SK-N-SH (cell line): ENCODE measurements at regions not wholly inside any gene's neighbourhood (a gene's known extent, or its start where the extent isn't known, plus 50 kb on each side); places are given as distances from the start of the nearest gene placed in this dataset.

Experiments used
- CTCF ChIA-PET: fragments of 300-600, 350-600 bp; formaldehyde crosslinking; extraction: SDS; loops from one replicate; lab custom pipeline; 2021; lab: Yijun Ruan, JAX
- POLR2A ChIA-PET: fragments of 350-600 bp; sonication (Branson Sonifier 250); formaldehyde crosslinking; extraction: SDS; loops from one replicate; lab custom pipeline; 2020; ENCODE audit warnings: antibody characterized with exemption, inconsistent platforms; lab: Yijun Ruan, JAX
- DNase-seq: peaks from one replicate; pipeline ENCODE4 v3.0.0; 2012
- H2AFZ ChIP-seq: fragments of 200-600 bp; sonication (generic); 2 replicates; pipeline ENCODE4 v1.8.1; 2016; ENCODE audit warnings: antibody characterized with exemption, mild to moderate bottlenecking, low read depth
- H3F3A ChIP-seq: fragments of 200-600 bp; sonication (generic); replicated peaks from 2 replicates; pipeline ENCODE3; 2016; ENCODE audit warnings: antibody characterized with exemption, mild to moderate bottlenecking; ENCODE audit not compliant: insufficient read depth
- H3K27ac ChIP-seq, 2 experiments: fragments of 200-500 bp in 1 of 2; fragments of 200-600 bp in 1 of 2; sonication (Bioruptor generic) in 1 of 2; sonication (generic), shearing (Covaris generic) in 1 of 2; 2 replicates each; pipeline versions ENCODE4 v1.5.1 to v1.6.1; 2014 to 2016; ENCODE audit warnings: low read depth in 2 of 2, inconsistent platforms in 1 of 2, low read length in 1 of 2, mild to moderate bottlenecking in 1 of 2, mixed read lengths in 1 of 2
- H3K27me3 ChIP-seq: fragments of 200-600 bp; sonication (generic), shearing (Covaris generic); 2 replicates; pipeline ENCODE4 v1.6.1; 2016; ENCODE audit warnings: mixed run types; ENCODE audit not compliant: insufficient read depth
- H3K36me3 ChIP-seq, 2 experiments: fragments of 200-500 bp in 1 of 2; fragments of 200-600 bp in 1 of 2; sonication (Bioruptor generic) in 1 of 2; sonication (generic) in 1 of 2; replicated peaks in 1 of 2; 2 replicates each; pipeline versions ENCODE3 to v1.5.1; 2014 to 2016; ENCODE audit warnings: low read length in 1 of 2, mild to moderate bottlenecking in 1 of 2; ENCODE audit not compliant: insufficient read depth in 2 of 2, control insufficient read depth in 1 of 2
- H3K4me1 ChIP-seq, 2 experiments: fragments of 200-500 bp in 1 of 2; fragments of 200-600 bp in 1 of 2; sonication (Bioruptor generic) in 1 of 2; sonication (generic), shearing (Covaris generic) in 1 of 2; 2 replicates each; pipeline versions ENCODE4 v1.5.1 to v1.6.1; 2014 to 2016; ENCODE audit warnings: low read depth in 1 of 2, low read length in 1 of 2, mixed run types in 1 of 2; ENCODE audit not compliant: insufficient read depth in 2 of 2, control insufficient read depth in 1 of 2
- H3K4me2 ChIP-seq: fragments of 200-600 bp; sonication (generic), shearing (Covaris generic); 2 replicates; pipeline ENCODE4 v1.6.1; 2017; ENCODE audit warnings: mixed run types
- H3K4me3 ChIP-seq, 2 experiments: fragments of 200-500 bp in 1 of 2; fragments of 200-600 bp in 1 of 2; sonication (Bioruptor generic) in 1 of 2; sonication (generic), shearing (Covaris generic) in 1 of 2; 2 replicates each; pipeline versions ENCODE4 v1.5.1 to v1.8.1; 2014 to 2016; ENCODE audit warnings: low read depth in 2 of 2, inconsistent platforms in 1 of 2, low read length in 1 of 2, mild to moderate bottlenecking in 1 of 2, mixed read lengths in 1 of 2, moderate library complexity in 1 of 2
- H3K79me2 ChIP-seq: fragments of 200-600 bp; sonication (generic); 2 replicates; pipeline ENCODE4 v1.8.1; 2017; ENCODE audit warnings: mild to moderate bottlenecking; ENCODE audit not compliant: insufficient read depth
- H3K9ac ChIP-seq: fragments of 200-600 bp; sonication (generic); 2 replicates; pipeline ENCODE4 v1.6.1; 2017; ENCODE audit warnings: mixed run types
- H3K9me2 ChIP-seq: fragments of 200-600 bp; sonication (generic); 2 replicates; pipeline ENCODE4 v1.6.1; 2017; ENCODE audit warnings: mixed run types
- H3K9me3 ChIP-seq: fragments of 200-600 bp; sonication (generic); 2 replicates; pipeline ENCODE4 v1.6.1; 2017; ENCODE audit warnings: mixed run types, mild to moderate bottlenecking, moderate library complexity
- H4K20me1 ChIP-seq: fragments of 200-600 bp; sonication (generic); 2 replicates; pipeline ENCODE4 v1.6.1; 2017; ENCODE audit warnings: mild to moderate bottlenecking, mixed run types; ENCODE audit not compliant: insufficient read depth
- ELF1 ChIP-seq: IDR thresholded peaks from 2 replicates; pipeline ENCODE4 v1.4.0; 2012
- FOSL2 ChIP-seq: IDR thresholded peaks from 2 replicates; pipeline ENCODE4 v1.4.0; 2012; ENCODE audit warnings: low read depth, mild to moderate bottlenecking, moderate library complexity, borderline replicate concordance
- FOXJ3 ChIP-seq: sonication (generic); formaldehyde crosslinking; IDR thresholded peaks from 2 replicates; pipeline ENCODE4 v1.5.1; 2020; ENCODE audit warnings: mild to moderate bottlenecking, missing genetic modification reagents
- FOXM1 ChIP-seq: IDR thresholded peaks from 2 replicates; pipeline ENCODE4 v1.4.0; 2012; ENCODE audit warnings: low read depth, mild to moderate bottlenecking
- GABPA ChIP-seq: IDR thresholded peaks from 2 replicates; pipeline ENCODE4 v1.4.0; 2012; ENCODE audit warnings: low read depth, mild to moderate bottlenecking
- MEF2A ChIP-seq: IDR thresholded peaks from 2 replicates; pipeline ENCODE4 v1.4.0; 2012; ENCODE audit warnings: low read depth, borderline replicate concordance
- MXI1 ChIP-seq: IDR thresholded peaks from 2 replicates; pipeline ENCODE4 v1.6.1; 2012; ENCODE audit warnings: mild to moderate bottlenecking, low read depth, low read length, improper control_type of control experiment
- POLR2AphosphoS5 ChIP-seq: IDR thresholded peaks from 2 replicates; pipeline ENCODE4 v1.6.1; 2012; ENCODE audit warnings: low read depth, low read length
- RAD21 ChIP-seq: IDR thresholded peaks from 2 replicates; pipeline ENCODE4 v1.6.1; 2012; ENCODE audit warnings: mild to moderate bottlenecking, low read length
- RFX5 ChIP-seq: IDR thresholded peaks from 2 replicates; pipeline ENCODE4 v1.6.1; 2012; ENCODE audit warnings: mild to moderate bottlenecking, improper control_type of control experiment, low read length
- RXRA ChIP-seq: IDR thresholded peaks from 2 replicates; pipeline ENCODE4 v1.4.0; 2012; ENCODE audit warnings: low read depth, mild to moderate bottlenecking, borderline replicate concordance
- SIN3A ChIP-seq: IDR thresholded peaks from 2 replicates; pipeline ENCODE4 v1.6.1; 2012; ENCODE audit warnings: low read depth, mild to moderate bottlenecking, low read length, moderate library complexity, borderline replicate concordance
- TCF12 ChIP-seq: IDR thresholded peaks from 2 replicates; pipeline ENCODE4 v1.4.0; 2012
- TEAD4 ChIP-seq: IDR thresholded peaks from 2 replicates; pipeline ENCODE4 v1.4.0; 2012; ENCODE audit warnings: mild to moderate bottlenecking, borderline replicate concordance; ENCODE audit not compliant: insufficient read depth
- WGBS: methylation state at CpG from one replicate; pipeline ENCODE4 v1.1.6; 2017; ENCODE audit warnings: low lambda C conversion rate; 5-methylcytosine and 5-hydroxymethylcytosine counted together
- TF ChIP-seq, protein P1 (sequence below): IDR thresholded peaks from 2 replicates; pipeline ENCODE4 v1.4.0; 2012; ENCODE audit warnings: low read depth, borderline replicate concordance
- TF ChIP-seq, protein P2 (sequence below): IDR thresholded peaks from 2 replicates; pipeline ENCODE4 v1.6.1; 2012; ENCODE audit warnings: mild to moderate bottlenecking, low read depth, low read length, moderate library complexity
- TF ChIP-seq, protein P3 (sequence below): fragments of 150-350 bp; IDR thresholded peaks from 2 replicates; pipeline ENCODE4 v1.6.1; 2017; ENCODE audit warnings: antibody characterized with exemption, low read length, low read depth, borderline replicate concordance
- TF ChIP-seq, protein P4 (sequence below): IDR thresholded peaks from 2 replicates; pipeline ENCODE4; 2012
- TF ChIP-seq, protein P5 (sequence below): IDR thresholded peaks from 2 replicates; pipeline ENCODE4 v1.4.0; 2012; ENCODE audit warnings: low read depth, borderline replicate concordance
- TF ChIP-seq, protein P6 (sequence below): IDR thresholded peaks from 2 replicates; pipeline ENCODE4 v1.4.0; 2012; ENCODE audit warnings: low read depth

DNA sequence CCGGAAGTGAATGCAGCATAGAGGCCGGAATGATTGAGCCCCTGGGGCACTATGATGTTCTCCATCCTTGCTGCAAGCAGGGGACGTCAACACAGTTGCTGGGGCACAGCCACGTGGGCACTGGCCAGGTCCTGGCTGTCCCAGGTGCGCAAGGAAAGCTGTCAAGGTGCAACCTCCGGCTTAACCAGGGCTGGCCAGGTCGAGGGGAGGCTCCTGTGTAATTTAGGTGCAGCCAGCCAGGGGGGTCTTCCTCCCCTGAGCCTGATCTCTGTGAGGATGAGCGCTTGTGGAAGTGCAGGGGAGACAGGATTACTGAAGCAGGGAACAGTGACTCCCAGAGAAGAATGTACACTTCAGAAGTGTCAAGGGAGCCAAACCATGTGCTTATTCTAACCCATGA, 852.8 kb upstream of the TMEM132C start:
- no peaks in the 10 kb centered on the region for H3K36me3 ChIP-seq
- H3K9me2 ChIP-seq = no peaks in the 10 kb centered on the region
- CTCF ChIA-PET = no interaction called here
- no peak overlapping the region for H3K4me2 ChIP-seq
- H3K9me3 ChIP-seq = no peaks in the 10 kb centered on the region
- no peaks in the 10 kb centered on the region for H3K4me1 ChIP-seq
- WGBS = 10% methylated on average over 5 of the region's 8 CpGs
- POLR2A ChIA-PET = interaction anchor here (0.6 kb wide), 1 partner anchor 278 kb away, joined by 5 read pairs; no protein-coding TSS in a partner anchor
- no peaks in the 10 kb centered on the region for H4K20me1 ChIP-seq
- H3K27ac ChIP-seq = no peak overlapping the region
- no peak for DNase-seq
- TF ChIP-seq FOSL2 (no peak), POLR2AphosphoS5 (no peak), MEF2A (no peak), MXI1 (no peak), ELF1 (no peak), SIN3A (no peak), RFX5 (no peak), RXRA (no peak), TCF12 (no peak), GABPA (no peak), RAD21 (no peak), FOXM1 (no peak), TEAD4 (no peak), FOXJ3 (CRISPR knock-in tag) (no peak)
- TF ChIP-seq, protein P1, sequence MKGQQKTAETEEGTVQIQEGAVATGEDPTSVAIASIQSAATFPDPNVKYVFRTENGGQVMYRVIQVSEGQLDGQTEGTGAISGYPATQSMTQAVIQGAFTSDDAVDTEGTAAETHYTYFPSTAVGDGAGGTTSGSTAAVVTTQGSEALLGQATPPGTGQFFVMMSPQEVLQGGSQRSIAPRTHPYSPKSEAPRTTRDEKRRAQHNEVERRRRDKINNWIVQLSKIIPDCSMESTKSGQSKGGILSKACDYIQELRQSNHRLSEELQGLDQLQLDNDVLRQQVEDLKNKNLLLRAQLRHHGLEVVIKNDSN = no peak
- TF ChIP-seq, protein P2, sequence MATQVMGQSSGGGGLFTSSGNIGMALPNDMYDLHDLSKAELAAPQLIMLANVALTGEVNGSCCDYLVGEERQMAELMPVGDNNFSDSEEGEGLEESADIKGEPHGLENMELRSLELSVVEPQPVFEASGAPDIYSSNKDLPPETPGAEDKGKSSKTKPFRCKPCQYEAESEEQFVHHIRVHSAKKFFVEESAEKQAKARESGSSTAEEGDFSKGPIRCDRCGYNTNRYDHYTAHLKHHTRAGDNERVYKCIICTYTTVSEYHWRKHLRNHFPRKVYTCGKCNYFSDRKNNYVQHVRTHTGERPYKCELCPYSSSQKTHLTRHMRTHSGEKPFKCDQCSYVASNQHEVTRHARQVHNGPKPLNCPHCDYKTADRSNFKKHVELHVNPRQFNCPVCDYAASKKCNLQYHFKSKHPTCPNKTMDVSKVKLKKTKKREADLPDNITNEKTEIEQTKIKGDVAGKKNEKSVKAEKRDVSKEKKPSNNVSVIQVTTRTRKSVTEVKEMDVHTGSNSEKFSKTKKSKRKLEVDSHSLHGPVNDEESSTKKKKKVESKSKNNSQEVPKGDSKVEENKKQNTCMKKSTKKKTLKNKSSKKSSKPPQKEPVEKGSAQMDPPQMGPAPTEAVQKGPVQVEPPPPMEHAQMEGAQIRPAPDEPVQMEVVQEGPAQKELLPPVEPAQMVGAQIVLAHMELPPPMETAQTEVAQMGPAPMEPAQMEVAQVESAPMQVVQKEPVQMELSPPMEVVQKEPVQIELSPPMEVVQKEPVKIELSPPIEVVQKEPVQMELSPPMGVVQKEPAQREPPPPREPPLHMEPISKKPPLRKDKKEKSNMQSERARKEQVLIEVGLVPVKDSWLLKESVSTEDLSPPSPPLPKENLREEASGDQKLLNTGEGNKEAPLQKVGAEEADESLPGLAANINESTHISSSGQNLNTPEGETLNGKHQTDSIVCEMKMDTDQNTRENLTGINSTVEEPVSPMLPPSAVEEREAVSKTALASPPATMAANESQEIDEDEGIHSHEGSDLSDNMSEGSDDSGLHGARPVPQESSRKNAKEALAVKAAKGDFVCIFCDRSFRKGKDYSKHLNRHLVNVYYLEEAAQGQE = no peak
- TF ChIP-seq, protein P3, sequence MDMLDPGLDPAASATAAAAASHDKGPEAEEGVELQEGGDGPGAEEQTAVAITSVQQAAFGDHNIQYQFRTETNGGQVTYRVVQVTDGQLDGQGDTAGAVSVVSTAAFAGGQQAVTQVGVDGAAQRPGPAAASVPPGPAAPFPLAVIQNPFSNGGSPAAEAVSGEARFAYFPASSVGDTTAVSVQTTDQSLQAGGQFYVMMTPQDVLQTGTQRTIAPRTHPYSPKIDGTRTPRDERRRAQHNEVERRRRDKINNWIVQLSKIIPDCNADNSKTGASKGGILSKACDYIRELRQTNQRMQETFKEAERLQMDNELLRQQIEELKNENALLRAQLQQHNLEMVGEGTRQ = no peak
- TF ChIP-seq, protein P4, sequence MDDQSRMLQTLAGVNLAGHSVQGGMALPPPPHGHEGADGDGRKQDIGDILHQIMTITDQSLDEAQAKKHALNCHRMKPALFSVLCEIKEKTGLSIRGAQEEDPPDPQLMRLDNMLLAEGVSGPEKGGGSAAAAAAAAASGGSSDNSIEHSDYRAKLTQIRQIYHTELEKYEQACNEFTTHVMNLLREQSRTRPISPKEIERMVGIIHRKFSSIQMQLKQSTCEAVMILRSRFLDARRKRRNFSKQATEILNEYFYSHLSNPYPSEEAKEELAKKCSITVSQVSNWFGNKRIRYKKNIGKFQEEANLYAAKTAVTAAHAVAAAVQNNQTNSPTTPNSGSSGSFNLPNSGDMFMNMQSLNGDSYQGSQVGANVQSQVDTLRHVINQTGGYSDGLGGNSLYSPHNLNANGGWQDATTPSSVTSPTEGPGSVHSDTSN = no peak
- TF ChIP-seq, protein P5, sequence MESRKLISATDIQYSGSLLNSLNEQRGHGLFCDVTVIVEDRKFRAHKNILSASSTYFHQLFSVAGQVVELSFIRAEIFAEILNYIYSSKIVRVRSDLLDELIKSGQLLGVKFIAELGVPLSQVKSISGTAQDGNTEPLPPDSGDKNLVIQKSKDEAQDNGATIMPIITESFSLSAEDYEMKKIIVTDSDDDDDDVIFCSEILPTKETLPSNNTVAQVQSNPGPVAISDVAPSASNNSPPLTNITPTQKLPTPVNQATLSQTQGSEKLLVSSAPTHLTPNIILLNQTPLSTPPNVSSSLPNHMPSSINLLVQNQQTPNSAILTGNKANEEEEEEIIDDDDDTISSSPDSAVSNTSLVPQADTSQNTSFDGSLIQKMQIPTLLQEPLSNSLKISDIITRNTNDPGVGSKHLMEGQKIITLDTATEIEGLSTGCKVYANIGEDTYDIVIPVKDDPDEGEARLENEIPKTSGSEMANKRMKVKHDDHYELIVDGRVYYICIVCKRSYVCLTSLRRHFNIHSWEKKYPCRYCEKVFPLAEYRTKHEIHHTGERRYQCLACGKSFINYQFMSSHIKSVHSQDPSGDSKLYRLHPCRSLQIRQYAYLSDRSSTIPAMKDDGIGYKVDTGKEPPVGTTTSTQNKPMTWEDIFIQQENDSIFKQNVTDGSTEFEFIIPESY = no peak
- TF ChIP-seq, protein P6, sequence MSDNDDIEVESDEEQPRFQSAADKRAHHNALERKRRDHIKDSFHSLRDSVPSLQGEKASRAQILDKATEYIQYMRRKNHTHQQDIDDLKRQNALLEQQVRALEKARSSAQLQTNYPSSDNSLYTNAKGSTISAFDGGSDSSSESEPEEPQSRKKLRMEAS = no peak
- no peak overlapping the region for H3K4me3 ChIP-seq
- H3F3A ChIP-seq = no peaks in the 10 kb centered on the region
- H3K79me2 ChIP-seq = no peaks in the 10 kb centered on the region
- H3K27me3 ChIP-seq = no peaks in the 10 kb centered on the region
- H2AFZ ChIP-seq = no peak overlapping the region
- H3K9ac ChIP-seq = no peak overlapping the region
